GM12878 (cell line): ENCODE measurements at regions not wholly inside any gene's neighbourhood (a gene's known extent, or its start where the extent isn't known, plus 50 kb on each side); places are given as distances from the start of the nearest gene placed in this dataset.

ENCODE experiments used
- ATAC-seq: fragments of 200-7000 bp; cut with Tn5 transposase; 3 replicates; pipeline ENCODE4 v1.9.1; 2020; ENCODE audit warnings: mild to moderate bottlenecking, moderate library complexity
- BruUV-seq: library from RNA; stranded (reverse); fragments of 400-500 nt; replicated peaks from 2 replicates; lab custom pipeline; 2021; lab: Mats Ljungman, UMichigan
- CTCF ChIA-PET: fragments of 300-600 bp; sonication (Branson Sonifier 250); formaldehyde crosslinking; extraction: SDS; loops from one replicate; lab custom pipeline; 2021; ENCODE audit warnings: inconsistent platforms; lab: Yijun Ruan, JAX
- POLR2A ChIA-PET: fragments of 350-600 bp; formaldehyde crosslinking; extraction: SDS; loops from one replicate; lab custom pipeline; 2021; ENCODE audit warnings: inconsistent platforms; lab: Charles Lee
- RAD21 ChIA-PET: fragments of 300-600 bp; sonication (Branson Sonifier 250); formaldehyde crosslinking; loops from one replicate; lab custom pipeline; 2023; ENCODE audit warnings: antibody characterized with exemption; ENCODE audit not compliant: unreplicated experiment; lab: Charles Lee
- SMC1A ChIA-PET: fragments of 300-600 bp; sonication (Branson Sonifier 250); formaldehyde crosslinking; loops from one replicate; lab custom pipeline; 2023; ENCODE audit not compliant: unreplicated experiment, uncharacterized antibody; lab: Charles Lee
- DNase-seq: peaks from one replicate; pipeline ENCODE4 v3.0.0-alpha.2; 2011; ENCODE audit warnings: low read depth, low spot score
- FAIRE-seq: peaks from 3 replicates; lab custom pipeline; 2011; peaks lifted over from hg19 to GRCh38; lab: Jason Lieb, UNC
- H2AFZ ChIP-seq: 2 replicates; pipeline ENCODE4 v1.6.0; 2011; ENCODE audit warnings: low read depth, low read length, control low read depth; ENCODE audit not compliant: control insufficient read depth
- H3K27ac ChIP-seq: 2 replicates; pipeline ENCODE4 v1.5.1; 2011; ENCODE audit warnings: control low read depth; ENCODE audit not compliant: control insufficient read depth, insufficient read depth
- H3K27me3 ChIP-seq, 2 experiments: replicated peaks in 1 of 2; 2 replicates each; pipeline versions ENCODE4 v1.6.0 to v1.6.1; 2011; ENCODE audit warnings: low read length in 1 of 2; ENCODE audit not compliant: control insufficient read depth in 2 of 2, insufficient read depth in 2 of 2
- H3K36me3 ChIP-seq, 2 experiments: 2 replicates each; pipeline ENCODE4 v1.5.1; 2011; ENCODE audit warnings: low read length in 1 of 2; ENCODE audit not compliant: control insufficient read depth in 2 of 2, insufficient read depth in 2 of 2
- H3K4me1 ChIP-seq: 2 replicates; pipeline ENCODE4 v1.6.1; 2011; ENCODE audit warnings: mild to moderate bottlenecking, low read length, moderate library complexity, mixed read lengths; ENCODE audit not compliant: control insufficient read depth, insufficient read depth
- H3K4me2 ChIP-seq: 2 replicates; pipeline ENCODE4 v1.6.0; 2011; ENCODE audit warnings: control low read depth; ENCODE audit not compliant: control insufficient read depth, insufficient read depth
- H3K4me3 ChIP-seq: fragments of 200-600 bp; sonication (generic); 2 replicates; pipeline ENCODE4 v1.5.1; 2016
- H3K79me2 ChIP-seq: 2 replicates; pipeline ENCODE4 v1.6.0; 2011; ENCODE audit warnings: low read length; ENCODE audit not compliant: control insufficient read depth, insufficient read depth
- H3K9ac ChIP-seq: 2 replicates; pipeline ENCODE4 v1.8.0; 2011; ENCODE audit warnings: low read length, control low read depth, mixed read lengths; ENCODE audit not compliant: control insufficient read depth, insufficient read depth
- H3K9me3 ChIP-seq: replicated peaks from 3 replicates; pipeline ENCODE4 v1.5.1; 2011; ENCODE audit warnings: mild to moderate bottlenecking, low read length; ENCODE audit not compliant: control insufficient read depth, insufficient read depth
- H4K20me1 ChIP-seq: 2 replicates; pipeline ENCODE4 v1.6.0; 2011; ENCODE audit not compliant: control insufficient read depth, insufficient read depth
- CEBPZ ChIP-seq: fragments of 150-350 bp; IDR thresholded peaks from 2 replicates; pipeline ENCODE4 v1.6.1; 2016; ENCODE audit warnings: low read depth, low read length
- CHD4 ChIP-seq: fragments of 200-600 bp; sonication (generic); IDR thresholded peaks from 2 replicates; pipeline ENCODE4 v1.6.1; 2016; ENCODE audit warnings: mild to moderate bottlenecking
- CUX1 ChIP-seq: IDR thresholded peaks from 2 replicates; pipeline ENCODE4 v1.6.1; 2012; ENCODE audit warnings: improper control_type of control experiment, low read depth, low read length; ENCODE audit not compliant: insufficient replicate concordance
- DPF2 ChIP-seq: fragments of 450-650 bp; IDR thresholded peaks from 2 replicates; pipeline ENCODE4 v1.6.1; 2017; ENCODE audit warnings: mild to moderate bottlenecking
- EZH2 ChIP-seq: IDR thresholded peaks from 2 replicates; pipeline ENCODE4 v1.6.1; 2012; ENCODE audit warnings: low read depth, mild to moderate bottlenecking, control low read depth, inconsistent platforms, low read length, borderline replicate concordance; ENCODE audit not compliant: control insufficient read depth
- IKZF2 ChIP-seq, 2 experiments: fragments of 450-650 bp; IDR thresholded peaks; 2 replicates each; pipeline ENCODE4 v1.6.1; 2017; ENCODE audit warnings: mild to moderate bottlenecking in 2 of 2, moderate library complexity in 2 of 2
- IRF3 ChIP-seq: fragments of 450-650 bp; IDR thresholded peaks from 2 replicates; pipeline ENCODE4 v1.6.1; 2014; ENCODE audit warnings: mild to moderate bottlenecking
- KDM1A ChIP-seq: fragments of 200-600 bp; sonication (generic); IDR thresholded peaks from 2 replicates; pipeline ENCODE4 v1.6.1; 2016; ENCODE audit warnings: borderline replicate concordance
- LARP7 ChIP-seq: fragments of 450-650 bp; IDR thresholded peaks from 2 replicates; pipeline ENCODE4 v1.6.1; 2017; ENCODE audit warnings: mild to moderate bottlenecking
- MXI1 ChIP-seq: fragments of 150-350 bp; IDR thresholded peaks from 2 replicates; pipeline ENCODE4 v1.6.1; 2011; ENCODE audit warnings: low read depth, mild to moderate bottlenecking, inconsistent platforms, low read length, improper control_type of control experiment
- PAX8 ChIP-seq: fragments of 450-650 bp; IDR thresholded peaks from 2 replicates; pipeline ENCODE4 v1.6.1; 2017; ENCODE audit warnings: mild to moderate bottlenecking, moderate library complexity
- SP1 ChIP-seq: IDR thresholded peaks from one replicate; pipeline ENCODE4 v1.6.1; 2011; ENCODE audit warnings: low read depth, low read length
- STAT3 ChIP-seq: IDR thresholded peaks from 2 replicates; pipeline ENCODE4 v1.6.1; 2011; ENCODE audit warnings: low read depth, low read length, improper control_type of control experiment
- TAF1 ChIP-seq: IDR thresholded peaks from 2 replicates; pipeline ENCODE4 v1.6.1; 2011; ENCODE audit warnings: mild to moderate bottlenecking, low read depth, low read length, borderline replicate concordance
- TCF12 ChIP-seq: IDR thresholded peaks from 2 replicates; pipeline ENCODE4 v1.6.1; 2011; ENCODE audit warnings: low read depth, mild to moderate bottlenecking, low read length
- WGBS: methylation state at CpG from one replicate; pipeline ENCODE4 v1.1.6; 2016; ENCODE audit warnings: low lambda C conversion rate; ENCODE audit not compliant: insufficient replicate concordance, insufficient coverage; ENCODE audit errors: missing lambda C conversion rate; 5-methylcytosine and 5-hydroxymethylcytosine counted together
- in situ Hi-C: fragments of 300-500 bp; cut with MboI; formaldehyde crosslinking; loops from 9 replicates; pipeline ENCODE4 v1.14.3; 2018; ENCODE audit warnings: mixed read lengths
- intact Hi-C: fragments of 100-400 bp; cut with micrococcal nuclease; formaldehyde crosslinking; loops from one replicate; pipeline ENCODE4 v1.14.2; 2022; ENCODE audit not compliant: unreplicated experiment

GRCh38 chr15:38795471-38796245, 231.0 kb upstream of the RASGRP1 start:
- H3K27me3 ChIP-seq: no peaks in the 10 kb centered on the region; a peak in 2 of 4 replicates
- H4K20me1 ChIP-seq: no peaks in the 10 kb centered on the region
- H3K79me2 ChIP-seq: no peaks in the 10 kb centered on the region
- ATAC-seq (no peak), DNase-seq (no peak), FAIRE-seq (no peak)
- no peaks in the 10 kb centered on the region for H3K36me3 ChIP-seq
- H3K9me3 ChIP-seq: no peaks in the 10 kb centered on the region
- whole genome bisulfite sequencing: 58% methylated on average over 3 of the region's 3 CpGs
- no peak overlapping the region for H3K9ac ChIP-seq
- H2AFZ ChIP-seq: no peak overlapping the region
- intact Hi-C loops: no loop called here
- CTCF ChIA-PET: no interaction called here
- no peak overlapping the region for H3K4me2 ChIP-seq
- SMC1A ChIA-PET: no interaction called here
- BruUV-seq: no TSS peak
- in situ Hi-C loops: no loop called here
- H3K4me3 ChIP-seq: no peak overlapping the region
- POLR2A ChIA-PET: no interaction called here
- RAD21 ChIA-PET: no interaction called here
- H3K4me1 ChIP-seq: no peaks in the 10 kb centered on the region
- no peak overlapping the region for H3K27ac ChIP-seq
- TF ChIP-seq IKZF2 (IDR thresholded peaks at IDR 0.05) (no peak), SP1 (no peak), PAX8 (no peak), KDM1A (no peak), TCF12 (no peak), IRF3 (no peak), DPF2 (no peak), CUX1 (no peak), CHD4 (no peak), EZH2 (no peak), MXI1 (no peak), LARP7 (no peak), TAF1 (no peak), STAT3 (no peak), CEBPZ (no peak)
